Tibial nerve (tissue), 4 donors: ENCODE measurements at regions not wholly inside any gene's neighbourhood (a gene's known extent, or its start where the extent isn't known, plus 50 kb on each side); places are given as distances from the start of the nearest gene placed in this dataset.

ENCODE experiments used
- EP300 ChIP-seq, 2 donors: sonication (generic); formaldehyde crosslinking; IDR thresholded peaks; one replicate each; pipeline ENCODE4 v1.6.1; 2017; ENCODE audit warnings: antibody characterized with exemption in 2 of 2, mild to moderate bottlenecking in 1 of 2
- TF ChIP-seq, protein P1 (sequence below), 5 experiments: fragments of 200-600 bp in 3 of 5; fragments of 450-650 bp in 2 of 5; sonication (generic) in 3 of 5; IDR thresholded peaks; one replicate each; pipeline ENCODE4 v1.5.1; 2016 to 2019; ENCODE audit warnings: antibody characterized with exemption in 5 of 5, mild to moderate bottlenecking in 3 of 5, moderate library complexity in 2 of 5

DNA sequence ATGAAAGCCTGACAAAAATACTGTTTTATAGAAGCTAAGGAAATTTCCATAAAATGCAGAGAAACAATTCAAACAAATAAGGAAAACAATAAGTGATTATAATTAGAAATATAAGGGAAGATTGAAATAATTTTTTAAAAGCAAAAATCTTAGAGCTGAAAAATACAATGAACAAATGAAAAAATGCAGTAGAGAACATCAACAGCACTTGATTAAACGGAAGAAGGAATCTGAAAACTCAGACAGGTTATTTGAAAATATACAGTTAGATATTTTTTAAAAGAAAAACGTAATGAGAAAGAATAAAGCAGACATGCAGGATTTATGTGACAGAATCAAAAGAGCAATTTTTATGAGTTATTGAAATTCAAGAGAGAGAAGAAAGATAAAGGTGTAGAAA, 279.1 kb upstream of the MAGI2 start:
- TF ChIP-seq, protein P1, sequence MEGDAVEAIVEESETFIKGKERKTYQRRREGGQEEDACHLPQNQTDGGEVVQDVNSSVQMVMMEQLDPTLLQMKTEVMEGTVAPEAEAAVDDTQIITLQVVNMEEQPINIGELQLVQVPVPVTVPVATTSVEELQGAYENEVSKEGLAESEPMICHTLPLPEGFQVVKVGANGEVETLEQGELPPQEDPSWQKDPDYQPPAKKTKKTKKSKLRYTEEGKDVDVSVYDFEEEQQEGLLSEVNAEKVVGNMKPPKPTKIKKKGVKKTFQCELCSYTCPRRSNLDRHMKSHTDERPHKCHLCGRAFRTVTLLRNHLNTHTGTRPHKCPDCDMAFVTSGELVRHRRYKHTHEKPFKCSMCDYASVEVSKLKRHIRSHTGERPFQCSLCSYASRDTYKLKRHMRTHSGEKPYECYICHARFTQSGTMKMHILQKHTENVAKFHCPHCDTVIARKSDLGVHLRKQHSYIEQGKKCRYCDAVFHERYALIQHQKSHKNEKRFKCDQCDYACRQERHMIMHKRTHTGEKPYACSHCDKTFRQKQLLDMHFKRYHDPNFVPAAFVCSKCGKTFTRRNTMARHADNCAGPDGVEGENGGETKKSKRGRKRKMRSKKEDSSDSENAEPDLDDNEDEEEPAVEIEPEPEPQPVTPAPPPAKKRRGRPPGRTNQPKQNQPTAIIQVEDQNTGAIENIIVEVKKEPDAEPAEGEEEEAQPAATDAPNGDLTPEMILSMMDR (IDR thresholded peaks at IDR 0.05): no peak
- TF ChIP-seq EP300 (IDR thresholded peaks at IDR 0.05): no peak
